Motor neuron (in vitro differentiated cells): ENCODE measurements at regions not wholly inside any gene's neighbourhood (a gene's known extent, or its start where the extent isn't known, plus 50 kb on each side); places are given as distances from the start of the nearest gene placed in this dataset.
A peak's percentile ranks its signal among the peaks of the same experiment; 100 is the strongest.

ENCODE experiments used
- ATAC-seq, 8 experiments: fragments of 200-7000 bp; cut with Tn5 transposase; replicated peaks in 6 of 8; 2 replicates each; pipeline ENCODE4 v1.8.0; 2021; ENCODE audit warnings: mild to moderate bottlenecking in 8 of 8, moderate library complexity in 8 of 8
- H3K27ac ChIP-seq, 2 donors: fragments of 250-450 bp; sonication (Bioruptor Pico); 2 replicates each; pipeline ENCODE4 v1.9.0; 2021; ENCODE audit warnings: antibody characterized with exemption in 2 of 2, mild to moderate bottlenecking in 2 of 2, moderate library complexity in 1 of 2
- H3K4me1 ChIP-seq, 2 donors: fragments of 250-450 bp; sonication (Bioruptor Pico); replicated peaks in 1 of 2; 2 replicates each; pipeline ENCODE4 v1.6.1; 2021; ENCODE audit warnings: antibody characterized with exemption in 2 of 2, mild to moderate bottlenecking in 2 of 2, moderate library complexity in 1 of 2
- H3K4me3 ChIP-seq, 5 donors: fragments of 250-450 bp; sonication (Bioruptor Pico); 2 replicates each; pipeline ENCODE4 v1.9.0; 2021; ENCODE audit warnings: antibody characterized with exemption in 5 of 5, mild to moderate bottlenecking in 5 of 5, moderate library complexity in 4 of 5
- WGBS, 10 experiments: fragments of 450-650 bp; shearing (Covaris generic); methylation state at CpG; one replicate each; pipeline ENCODE4 v1.0.0; 2022; 5-methylcytosine and 5-hydroxymethylcytosine counted together
- in situ Hi-C, 9 experiments: fragments of 400-800 bp; cut with MboI; loops; one replicate each; pipeline ENCODE4 v1.15.0; 2021; ENCODE audit warnings: low sequenced_read_pairs in 9 of 9, low pct_unique_long_range_greater_than_20kb in 2 of 9; ENCODE audit not compliant: unreplicated experiment in 9 of 9

DNA sequence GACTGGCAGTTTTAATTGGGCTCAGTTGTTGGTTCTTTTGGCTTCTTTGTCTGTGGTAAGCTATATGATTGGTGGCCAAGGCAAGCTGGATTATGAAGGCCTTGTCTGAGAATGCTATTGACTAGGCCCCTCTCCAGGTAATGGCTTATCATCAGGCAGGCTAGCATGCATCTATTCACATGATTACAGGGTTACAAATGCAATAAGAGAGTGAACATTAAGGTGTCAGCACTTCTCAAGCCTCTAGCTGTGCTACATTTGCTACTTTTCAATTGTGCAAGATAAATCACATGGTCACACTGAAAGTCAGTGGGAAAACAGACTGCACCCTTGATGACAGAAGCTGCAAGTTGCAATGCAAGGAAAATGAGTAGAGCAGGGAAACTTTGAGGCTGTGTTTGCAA, 550.9 kb upstream of the TMPRSS15 start:
- Histone ChIP-seq H3K27ac (no peak overlapping the region), H3K4me3 (no peak overlapping the region), H3K4me1 (peaks cover 8 to 12% of the 10 kb centered on the region in 2 donors)
- in situ Hi-C loops, result no loop called here
- peak in 5 of 8 experiments; percentile 80 to 93 (median 87) for ATAC-seq

DNA sequence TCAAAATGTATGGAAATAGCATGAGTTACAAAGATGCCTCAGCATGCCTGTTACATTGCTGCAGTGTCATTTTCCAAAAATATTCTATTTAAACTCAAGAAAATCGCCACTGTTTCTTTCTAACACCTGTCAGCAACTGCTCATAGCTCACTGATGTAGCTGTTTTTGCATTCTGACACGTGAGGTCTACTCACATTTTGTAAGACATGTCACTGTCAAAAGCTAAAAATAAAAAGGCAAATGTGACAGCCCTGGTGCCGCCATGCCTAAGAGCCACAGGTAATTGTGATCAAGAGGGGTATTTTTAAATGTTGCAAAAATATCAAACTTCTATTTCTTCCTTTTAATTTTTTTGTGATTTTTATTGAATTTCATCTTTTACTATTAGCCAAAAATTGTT, 556.2 kb upstream of the TMPRSS15 start:
- 0 to 83% (median 67%) methylated on average over 1 to 3 of the region's 3 CpGs; no CpG with 5 or more reads in 1 of the 10 experiments for WGBS, 10 experiments
- H3K27ac ChIP-seq, result no peak overlapping the region
- peaks cover under 1 to 13% of the 10 kb centered on the region in 2 donors for H3K4me1 ChIP-seq
- no peak for ATAC-seq
- no peak overlapping the region for H3K4me3 ChIP-seq
- in situ Hi-C loops, result no loop called here

DNA sequence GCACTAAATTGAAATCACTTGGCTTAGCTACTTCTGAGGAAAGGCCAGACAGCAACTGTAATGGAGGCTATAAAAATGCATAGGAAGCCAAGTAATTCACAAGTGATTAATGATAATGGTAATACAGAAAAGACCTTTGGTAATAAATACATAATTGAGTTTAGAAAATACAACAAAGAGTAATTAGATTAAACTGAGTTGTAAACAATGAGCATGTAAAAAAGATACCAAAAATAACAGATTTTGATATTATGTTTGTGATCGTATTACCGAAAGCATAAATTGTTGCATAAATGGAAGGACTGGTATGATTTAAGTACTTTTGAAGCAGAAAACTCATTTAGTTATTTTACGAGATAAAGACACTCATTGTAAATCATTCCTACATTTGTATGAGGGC, 556.7 kb upstream of the TMPRSS15 start:
- H3K4me3 ChIP-seq, result no peak overlapping the region
- peaks cover 0 to 13% of the 10 kb centered on the region in 2 donors for H3K4me1 ChIP-seq
- ATAC-seq, result peak in 2 of 8 experiments; percentile 37 to 61
- H3K27ac ChIP-seq, result no peak overlapping the region
- in situ Hi-C loops, result no loop called here
- 0 to 97% (median 69%) methylated on average over 1 to 3 of the region's 3 CpGs for WGBS, 10 experiments

DNA sequence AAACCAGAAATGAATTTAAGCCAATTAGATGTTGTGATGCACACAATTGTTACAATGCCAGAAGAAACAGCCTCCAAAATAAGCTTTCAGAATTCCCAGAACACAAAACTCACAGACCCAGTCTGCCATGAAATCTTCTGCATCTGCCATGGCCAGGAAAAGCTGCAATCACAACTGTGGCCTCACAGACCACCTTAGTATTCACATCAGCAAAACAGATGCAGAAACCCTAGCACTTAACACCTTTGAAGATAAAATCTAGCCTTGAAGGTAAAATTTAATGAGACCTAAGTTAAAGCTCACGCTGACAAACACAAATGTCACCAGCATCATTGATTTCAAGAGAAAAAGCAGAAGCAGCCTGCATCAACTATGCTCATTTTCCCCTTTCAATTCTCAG, 566.8 kb upstream of the TMPRSS15 start:
- in situ Hi-C loops, result no loop called here
- ATAC-seq, result no peak
- 0 to 100% (median 86%) methylated on average over 1 of the region's 1 CpG; no CpG with 5 or more reads in 5 of the 10 experiments for WGBS, 10 experiments
- no peak overlapping the region for H3K4me3 ChIP-seq
- H3K4me1 ChIP-seq, result no peaks in the 10 kb centered on the region
- H3K27ac ChIP-seq, result no peak overlapping the region

DNA sequence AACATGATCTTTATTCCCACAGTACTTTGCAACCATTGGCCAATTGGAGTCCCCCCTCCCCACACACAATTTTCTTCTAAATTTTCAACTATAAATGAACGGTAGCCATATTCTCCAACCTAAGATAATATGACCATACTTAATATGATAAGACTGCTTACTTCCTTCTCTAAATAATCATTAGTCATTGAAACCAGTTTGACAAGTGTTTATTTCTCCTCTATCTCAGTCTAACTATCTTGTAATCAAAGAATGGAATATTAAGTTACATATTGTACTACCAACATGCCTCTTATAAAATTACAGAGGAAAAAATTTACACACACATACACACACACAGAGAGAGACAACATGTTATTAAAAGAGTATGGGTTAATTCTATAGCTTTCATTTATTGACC, 567.4 kb upstream of the TMPRSS15 start:
- 0 to 100% (median 50%) methylated on average over 1 of the region's 1 CpG; no CpG with 5 or more reads in 1 of the 10 experiments for WGBS, 10 experiments
- Histone ChIP-seq H3K27ac (no peak overlapping the region), H3K4me3 (no peak overlapping the region), H3K4me1 (no peaks in the 10 kb centered on the region)
- ATAC-seq, result no peak
- in situ Hi-C loops, result no loop called here

DNA sequence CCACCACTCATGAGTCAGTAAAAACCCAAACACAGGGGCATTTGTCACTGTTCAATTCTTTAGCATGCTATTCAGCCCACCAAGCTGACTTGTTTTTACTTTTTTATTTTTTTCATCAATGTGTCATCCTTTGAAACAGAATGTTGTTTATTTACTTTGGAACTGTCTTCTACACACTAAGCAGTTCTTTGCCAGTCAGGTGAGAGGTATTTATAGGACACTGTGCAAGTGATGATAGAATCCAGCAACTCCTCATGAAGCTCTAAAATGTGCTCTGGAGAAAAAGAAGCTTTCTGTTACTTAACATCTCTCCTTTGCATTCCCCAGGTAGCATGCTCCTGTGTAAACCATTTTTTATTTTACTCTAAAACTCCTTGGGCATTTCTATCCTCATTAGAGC, 582.0 kb upstream of the TMPRSS15 start:
- Histone ChIP-seq H3K27ac (no peak overlapping the region), H3K4me1 (peaks cover 0 to 11% of the 10 kb centered on the region in 2 donors), H3K4me3 (no peak overlapping the region)
- in situ Hi-C loops, result no loop called here
- no peak for ATAC-seq

DNA sequence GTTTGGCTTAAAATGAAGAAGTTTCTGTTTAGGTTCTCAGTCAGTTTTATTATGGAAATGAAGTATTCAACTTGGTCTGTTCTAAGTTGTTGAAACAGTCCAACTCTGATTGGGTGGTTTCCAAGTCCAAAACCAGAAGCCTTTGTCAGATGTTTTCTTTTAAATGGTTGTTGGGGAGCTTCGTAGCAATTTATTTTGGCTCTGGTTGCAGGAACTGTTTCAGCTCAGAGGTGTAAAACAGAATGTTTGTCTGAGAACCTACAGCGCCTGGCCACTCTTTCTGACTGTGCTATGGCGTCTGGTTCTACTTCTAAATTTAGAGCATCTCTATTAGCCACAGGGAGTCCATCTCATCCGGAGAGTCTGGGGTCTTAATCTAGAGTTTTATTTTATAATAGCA, 582.6 kb upstream of the TMPRSS15 start:
- H3K27ac ChIP-seq, result no peak overlapping the region
- in situ Hi-C loops, result no loop called here
- H3K4me1 ChIP-seq, result peaks cover 0 to 11% of the 10 kb centered on the region in 2 donors
- WGBS, 10 experiments, result 3 to 97% (median 60%) methylated on average over 1 to 4 of the region's 4 CpGs
- ATAC-seq, result no peak
- H3K4me3 ChIP-seq, result no peak overlapping the region

DNA sequence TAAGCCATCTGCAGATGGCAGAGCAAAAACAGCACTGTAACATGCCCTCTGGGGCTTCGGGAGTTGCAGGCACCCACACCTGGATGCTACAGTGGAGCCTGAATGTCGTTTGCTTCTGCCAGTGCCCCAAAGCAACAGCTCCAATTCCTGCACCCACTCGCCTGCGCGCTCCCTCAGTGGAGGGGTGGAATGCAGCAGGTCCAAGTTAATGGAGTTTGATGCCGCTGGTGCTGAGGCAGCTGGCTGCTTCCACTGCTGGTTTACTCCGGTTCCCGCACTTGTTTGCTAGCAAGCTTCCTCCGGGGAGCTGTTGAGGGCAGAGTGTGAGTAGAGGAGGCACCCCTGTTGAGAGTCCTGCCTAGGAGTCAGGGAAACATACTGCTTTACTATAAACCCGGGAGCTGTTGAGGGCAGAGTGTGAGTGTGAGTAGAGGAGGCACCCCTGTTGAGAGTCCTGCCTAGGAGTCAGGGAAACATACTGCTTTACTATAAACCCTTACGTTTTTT, 584.0 kb upstream of the TMPRSS15 start:
- WGBS, 10 experiments, result 20 to 100% (median 78%) methylated on average over 2 to 4 of the region's 11 CpGs; no CpG with 5 or more reads in 2 of the 10 experiments
- no peak overlapping the region for H3K27ac ChIP-seq
- in situ Hi-C loops, result no loop called here
- H3K4me1 ChIP-seq, result peaks cover 0 to 11% of the 10 kb centered on the region in 2 donors
- no peak overlapping the region for H3K4me3 ChIP-seq
- ATAC-seq, result no peak

DNA sequence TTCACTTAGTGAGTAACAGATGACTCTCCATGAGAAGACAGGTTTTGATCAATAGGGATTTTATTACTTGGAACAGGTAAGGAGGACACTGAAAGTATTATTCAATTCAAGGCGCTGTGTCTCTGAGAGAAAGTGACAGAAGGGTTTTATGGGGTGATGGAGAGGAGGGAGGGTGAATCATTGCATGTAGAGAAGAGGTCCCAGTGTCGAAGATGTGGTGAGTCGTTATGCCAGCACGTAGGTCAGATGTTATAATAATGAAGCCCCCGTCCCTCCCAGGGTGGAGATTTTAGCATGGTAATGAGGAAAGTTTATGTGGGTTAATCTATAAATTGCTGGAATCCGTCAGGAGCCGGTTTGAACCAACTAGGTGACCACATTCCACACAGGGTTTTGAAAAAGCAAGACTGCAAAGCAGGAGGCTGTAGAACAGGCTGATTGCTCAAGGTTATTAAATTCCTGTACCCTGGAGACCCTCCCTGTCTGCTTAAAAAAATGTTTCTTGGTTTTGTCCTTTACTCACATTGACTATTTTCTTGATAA, 586.4 kb upstream of the TMPRSS15 start:
- ATAC-seq, result peak in 5 of 8 experiments; percentile 50 to 91 (median 86)
- in situ Hi-C loops, result no loop called here
- Histone ChIP-seq H3K27ac (no peak overlapping the region), H3K4me1 (peaks cover 0 to 11% of the 10 kb centered on the region in 2 donors), H3K4me3 (no peak overlapping the region)
- WGBS, 10 experiments, result 0 to 63% (median 43%) methylated on average over 2 to 7 of the region's 7 CpGs

DNA sequence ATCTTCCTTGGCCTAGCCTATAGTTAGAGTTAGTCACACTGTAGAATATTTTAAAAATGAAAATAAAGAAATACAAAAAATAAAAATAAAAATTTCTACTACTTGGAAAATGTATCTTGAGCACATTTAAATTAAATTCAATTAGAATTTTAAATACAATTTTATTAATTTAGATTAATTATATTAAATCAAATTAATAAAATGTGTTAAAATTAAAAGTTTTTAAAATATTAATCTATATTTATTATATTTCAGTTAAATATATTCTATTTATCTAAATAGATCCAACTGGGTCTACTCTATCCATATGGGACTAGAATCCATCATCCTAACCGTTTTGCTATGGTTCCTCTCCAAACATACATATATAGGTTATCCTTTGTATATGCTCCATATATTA, 588.3 kb upstream of the TMPRSS15 start:
- no peak overlapping the region for H3K4me3 ChIP-seq
- no peak overlapping the region for H3K27ac ChIP-seq
- H3K4me1 ChIP-seq, result peaks cover 0 to 11% of the 10 kb centered on the region in 2 donors
- in situ Hi-C loops, result no loop called here
- whole genome bisulfite sequencing, 10 experiments, result 0 to 100% (median 45%) methylated on average over 1 of the region's 1 CpG; no CpG with 5 or more reads in 2 of the 10 experiments
- ATAC-seq, result no peak

DNA sequence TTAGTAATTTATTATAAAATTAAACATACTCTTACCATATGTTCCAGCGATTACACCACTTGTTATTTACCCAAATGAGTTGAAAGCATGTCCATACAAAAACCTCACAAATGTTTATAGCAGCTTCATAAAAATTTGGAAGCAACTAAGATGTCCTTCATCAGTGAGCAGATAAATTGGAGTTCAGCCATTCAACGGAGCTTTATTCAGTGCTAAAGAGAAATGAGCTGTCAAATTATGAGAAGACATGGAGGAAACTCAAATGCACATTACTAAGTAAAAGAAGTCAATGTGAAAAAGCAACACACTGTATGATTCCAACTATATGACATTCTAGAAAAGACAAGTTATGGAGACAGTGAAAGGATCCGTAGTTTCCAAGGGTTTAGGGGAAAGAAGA, 606.7 kb upstream of the TMPRSS15 start:
- WGBS, 10 experiments, result 4 to 96% (median 89%) methylated on average over 2 to 3 of the region's 3 CpGs; no CpG with 5 or more reads in 1 of the 10 experiments
- Histone ChIP-seq H3K27ac (no peak overlapping the region), H3K4me1 (peaks cover 0 to 4% of the 10 kb centered on the region in 2 donors), H3K4me3 (no peak overlapping the region)
- in situ Hi-C loops, result no loop called here
- no peak for ATAC-seq

DNA sequence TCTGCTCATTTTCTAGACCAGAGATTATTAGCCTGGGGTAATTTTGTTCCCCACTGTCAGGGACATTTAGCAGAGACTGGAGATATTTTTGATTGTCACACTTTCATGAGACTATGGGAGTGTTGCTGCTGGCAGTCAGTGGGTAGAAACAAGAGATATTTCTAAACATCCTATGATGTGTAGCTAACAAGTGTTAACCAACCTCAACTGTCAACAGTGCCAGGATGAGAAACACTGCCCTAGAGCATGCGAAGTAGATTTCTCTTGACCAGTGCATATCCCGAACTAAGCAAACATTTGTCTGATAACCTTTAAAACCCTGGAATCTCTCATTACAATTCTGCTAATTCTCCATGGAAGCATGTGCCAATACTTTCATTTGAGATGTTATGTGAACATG, 607.4 kb upstream of the TMPRSS15 start:
- Histone ChIP-seq H3K27ac (no peak overlapping the region), H3K4me3 (no peak overlapping the region), H3K4me1 (peaks cover 0 to 4% of the 10 kb centered on the region in 2 donors)
- in situ Hi-C loops, result no loop called here
- WGBS, 10 experiments, result 10 to 100% (median 83%) methylated on average over 1 to 2 of the region's 2 CpGs; no CpG with 5 or more reads in 3 of the 10 experiments
- ATAC-seq, result no peak

DNA sequence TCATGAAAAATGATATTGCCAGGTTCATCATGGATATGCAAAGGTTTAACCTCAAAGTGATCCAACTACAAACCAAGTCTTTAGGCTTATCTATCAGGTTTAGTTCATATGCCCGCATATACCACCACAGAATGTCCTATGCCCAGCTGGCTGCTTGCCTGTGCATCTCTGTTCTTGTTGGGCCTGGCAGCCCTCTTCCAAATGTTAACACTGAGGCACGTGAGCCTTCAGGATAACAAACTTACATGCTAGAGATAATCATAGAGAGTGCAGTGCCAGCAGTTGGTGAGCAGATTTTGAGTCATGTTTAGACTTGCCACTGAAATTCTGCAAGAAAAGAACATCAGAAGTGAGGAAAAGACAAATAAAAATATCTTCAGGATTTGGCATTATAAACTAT, 607.9 kb upstream of the TMPRSS15 start:
- Histone ChIP-seq H3K27ac (no peak overlapping the region), H3K4me1 (peaks cover 0 to 4% of the 10 kb centered on the region in 2 donors), H3K4me3 (no peak overlapping the region)
- no peak for ATAC-seq
- in situ Hi-C loops, result no loop called here
- WGBS, 10 experiments, result 0 to 90% (median 41%) methylated on average over 1 to 2 of the region's 2 CpGs; no CpG with 5 or more reads in 2 of the 10 experiments

DNA sequence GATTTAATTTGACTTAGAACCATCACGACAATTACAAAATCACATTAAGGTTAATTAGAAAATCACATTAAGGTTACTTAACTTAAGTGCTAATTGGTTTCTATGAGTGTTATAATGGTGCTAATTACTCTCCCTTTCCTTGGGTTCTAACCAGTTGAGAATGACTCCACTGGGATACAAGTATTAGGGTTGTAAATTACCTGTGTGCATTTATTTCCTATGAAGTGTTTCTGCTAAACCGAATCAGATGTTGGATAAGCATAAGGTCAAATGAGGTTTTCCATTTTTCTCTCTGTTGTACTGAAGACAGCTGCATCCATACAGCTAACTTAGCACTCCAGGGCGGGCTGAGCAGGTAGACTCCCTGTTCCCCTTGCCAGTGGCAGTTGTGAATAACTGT, 610.3 kb upstream of the TMPRSS15 start:
- Histone ChIP-seq H3K4me1 (peaks cover 0 to 14% of the 10 kb centered on the region in 2 donors), H3K27ac (no peak overlapping the region), H3K4me3 (no peak overlapping the region)
- peak in 1 of 8 experiments; percentile 15 for ATAC-seq
- 0 to 91% (median 58%) methylated on average over 1 to 3 of the region's 3 CpGs for WGBS, 10 experiments
- in situ Hi-C loops, result no loop called here
